HG03460 (cell line): ENCODE measurements at regions not wholly inside any gene's neighbourhood (a gene's known extent, or its start where the extent isn't known, plus 50 kb on each side); places are given as distances from the start of the nearest gene placed in this dataset.
"Not testable (repeated sequence)": the region's sequence is repeated elsewhere in the genome, so short reads cannot be mapped to it uniquely, and the experiment has no call there.

Source experiments
- ATAC-seq: cut with Tn5 transposase; IDR thresholded peaks from one replicate; pipeline ENCODE4 v1.9.1; 2021; ENCODE audit not compliant: unreplicated experiment

DNA sequence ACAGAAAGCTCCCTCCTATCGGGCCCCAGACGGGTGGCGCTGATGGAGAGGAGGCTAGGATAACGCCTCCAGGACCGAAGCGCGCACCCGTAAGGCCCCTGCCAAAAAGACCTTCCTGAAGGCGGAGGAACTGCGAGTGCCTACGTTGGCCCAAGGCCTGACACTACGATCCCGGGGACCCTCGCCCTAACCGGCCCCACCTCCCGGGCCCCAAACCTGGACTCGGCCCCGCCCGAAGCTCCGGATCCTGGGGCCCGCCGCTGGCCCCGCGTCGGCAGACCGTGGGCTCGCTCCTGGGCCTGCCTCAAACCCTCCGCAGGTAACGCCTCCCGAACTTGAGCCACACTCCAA is 53.6 kb upstream of the ROPN1B start:
- ATAC-seq = not testable (repeated sequence)

DNA sequence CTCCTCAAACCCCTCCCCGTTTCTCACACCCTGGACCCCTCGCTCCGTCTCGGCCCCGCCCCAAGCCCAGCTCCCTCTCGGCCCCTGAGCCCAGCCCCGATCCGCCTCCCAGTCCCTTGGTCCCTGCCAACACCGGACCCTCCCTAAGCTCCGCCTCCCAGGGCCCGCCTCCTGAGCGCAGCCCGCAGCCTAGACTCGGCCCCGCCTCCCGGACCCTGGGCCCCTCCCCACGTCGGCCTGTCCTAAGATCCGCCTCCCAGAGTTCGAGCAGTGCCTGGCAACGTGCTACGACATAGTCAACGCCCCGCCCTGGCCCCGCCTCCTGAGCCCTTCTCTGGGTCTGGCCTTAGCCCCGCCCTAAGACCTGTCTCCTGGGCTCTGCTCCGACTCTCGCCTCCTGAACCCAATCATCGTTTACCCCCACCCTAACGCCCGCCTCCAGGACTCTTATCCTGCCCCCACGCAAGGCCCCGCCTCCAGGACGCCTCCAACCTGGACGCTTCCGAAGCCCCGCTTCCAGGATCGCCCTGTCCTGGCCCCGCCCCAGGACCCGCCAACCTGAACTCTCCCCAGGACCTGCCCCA is 53.1 kb upstream of the ROPN1B start:
- peak; percentile 76 for ATAC-seq

DNA sequence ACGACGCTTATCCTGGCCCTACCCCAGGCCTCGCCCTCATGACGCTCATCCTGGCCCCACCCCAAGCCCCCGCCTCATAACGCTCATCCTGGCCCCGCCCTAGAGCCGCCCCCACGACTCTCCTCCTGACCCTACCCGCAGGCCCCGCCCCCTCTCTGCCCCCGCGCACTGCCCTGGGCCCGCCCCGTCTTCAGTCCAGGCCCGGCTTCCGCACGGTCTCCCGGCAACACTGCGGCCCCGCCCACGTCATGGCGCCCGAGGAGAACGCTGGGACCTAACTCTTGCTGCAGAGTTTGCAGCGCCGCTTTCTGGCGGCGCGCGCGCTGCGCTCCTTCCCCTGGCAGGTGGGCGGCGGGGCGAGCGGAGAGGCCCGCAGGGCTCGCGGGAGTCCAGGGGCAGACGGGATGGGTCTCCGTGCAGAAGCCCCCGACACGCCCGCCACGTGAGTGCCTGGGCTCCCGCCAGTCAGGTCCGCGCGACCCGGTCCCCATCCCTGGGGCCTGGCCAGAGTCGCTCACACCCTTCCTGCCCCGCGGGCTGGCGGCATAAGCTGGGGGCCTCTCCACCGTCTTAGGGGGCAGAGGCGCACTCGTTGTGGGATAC is 52.5 kb upstream of the ROPN1B start:
- ATAC-seq = peak; percentile 66

DNA sequence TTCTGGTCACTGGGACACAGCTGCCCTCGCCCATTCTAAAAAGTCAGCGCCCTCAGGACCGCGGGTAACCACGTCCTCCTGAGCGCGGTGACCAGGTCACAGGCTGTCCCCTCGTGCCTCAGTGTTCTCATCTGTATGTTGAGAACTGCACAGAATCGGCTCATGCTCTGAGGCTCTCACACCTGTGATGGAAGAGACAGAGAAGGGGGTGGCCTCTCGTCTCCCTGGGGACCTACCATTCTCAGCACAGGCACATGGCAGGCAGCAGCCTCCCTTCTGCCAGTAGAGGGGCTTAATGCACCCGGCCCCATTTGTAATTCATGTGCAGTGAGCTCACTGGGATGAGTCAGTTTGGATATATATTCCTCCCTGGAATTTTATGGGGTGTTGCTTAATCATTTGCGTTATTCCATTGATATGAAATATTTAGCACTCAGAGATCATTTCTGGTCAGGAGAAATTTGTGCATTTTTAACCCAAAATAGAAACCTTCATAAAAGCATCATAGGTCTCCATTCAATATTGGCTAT is 51.9 kb upstream of the ROPN1B start:
- not testable (repeated sequence) for ATAC-seq

DNA sequence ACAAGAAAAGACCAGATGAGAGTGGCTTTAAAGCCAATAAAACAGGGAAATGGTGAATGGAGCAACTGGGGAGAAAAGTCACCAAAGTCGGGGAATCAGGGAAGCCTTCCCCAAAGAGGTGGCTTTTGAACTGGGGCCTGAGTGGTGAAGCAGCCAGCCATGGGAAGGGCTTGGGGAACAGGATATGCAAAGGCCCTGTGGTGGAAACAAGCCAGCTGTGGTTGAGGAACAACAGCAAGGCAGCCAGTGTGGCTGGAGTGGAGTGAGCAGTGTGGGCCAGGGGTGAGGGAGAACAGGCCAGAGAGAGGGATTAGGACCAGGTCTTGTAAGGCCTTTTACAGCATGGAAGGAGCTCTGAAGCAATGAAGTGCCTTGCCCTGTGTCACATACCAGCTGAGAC is 51.0 kb upstream of the ROPN1B start:
- ATAC-seq = not testable (repeated sequence)

DNA sequence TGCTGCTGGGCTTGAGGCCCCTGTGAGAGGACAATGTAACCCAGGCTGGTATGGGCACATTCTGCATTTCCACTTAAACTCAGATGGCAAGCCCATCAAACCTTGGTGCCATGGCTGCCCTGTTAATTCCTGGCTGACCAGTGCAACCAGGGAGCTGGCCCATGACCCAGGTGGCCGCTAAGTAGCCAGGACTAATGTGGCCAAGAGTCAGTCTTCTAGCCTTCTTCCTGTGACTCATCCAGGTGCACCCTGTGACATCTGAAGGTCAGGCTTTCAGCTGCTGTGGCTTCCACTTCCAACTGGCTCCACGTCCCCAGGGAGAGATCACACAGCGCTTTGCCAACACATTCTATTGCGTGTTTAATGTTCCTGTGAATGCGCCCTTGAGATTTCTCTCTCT is 50.5 kb upstream of the ROPN1B start:
- not testable (repeated sequence) for ATAC-seq

DNA sequence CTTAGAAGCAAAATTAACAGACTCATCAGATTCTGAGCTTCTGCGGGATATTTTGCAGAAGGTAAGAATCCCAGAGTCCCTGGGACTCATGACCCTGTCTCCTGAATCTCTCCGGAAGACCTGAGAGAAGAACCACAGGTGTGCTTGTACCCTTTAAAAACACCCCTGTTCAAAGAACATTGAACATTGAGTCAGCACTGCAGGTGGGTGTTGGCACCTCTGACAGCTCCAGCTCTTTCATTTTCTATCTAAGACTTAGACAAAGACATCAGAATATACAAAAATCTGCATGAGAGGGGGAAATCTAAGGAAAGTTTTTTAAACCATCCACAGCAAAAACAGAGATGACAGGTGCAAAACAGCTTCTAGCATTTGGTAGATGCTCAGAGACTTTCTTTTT is 50.1 kb upstream of the ROPN1B start:
- not testable (repeated sequence) for ATAC-seq
